GM12892 (cell line): ENCODE measurements at regions not wholly inside any gene's neighbourhood (a gene's known extent, or its start where the extent isn't known, plus 50 kb on each side); places are given as distances from the start of the nearest gene placed in this dataset.

Experiments
- POLR2A ChIP-seq: IDR thresholded peaks from 2 replicates; pipeline ENCODE4 v1.6.1; 2011; ENCODE audit warnings: low read depth, low read length, control low read depth
- POLR2AphosphoS5 ChIP-seq: IDR thresholded peaks from 2 replicates; pipeline ENCODE4 v1.6.1; 2011; ENCODE audit warnings: low read depth, low read length, control low read depth
- TAF1 ChIP-seq: IDR thresholded peaks from 2 replicates; pipeline ENCODE4 v1.6.1; 2011; ENCODE audit warnings: low read depth, mild to moderate bottlenecking, control low read depth, low read length, borderline replicate concordance

DNA sequence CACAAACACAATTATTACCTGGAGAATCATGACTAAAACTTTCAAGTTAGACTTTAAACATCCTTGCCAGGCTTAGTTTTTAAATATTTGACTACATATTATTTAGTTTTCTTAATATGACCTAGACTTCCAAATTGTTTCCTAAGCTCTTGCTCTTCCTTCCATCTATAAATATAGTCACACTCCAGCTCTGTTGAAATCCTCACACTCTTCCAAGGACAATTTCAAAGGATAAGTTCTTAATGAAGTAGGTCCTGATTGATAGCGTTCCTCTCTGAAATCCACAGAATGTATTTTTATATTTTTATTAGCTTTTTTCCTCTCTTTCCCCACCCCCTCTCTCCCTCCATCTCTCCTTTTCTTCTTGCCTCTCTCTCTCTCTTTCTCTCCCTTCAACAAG is 1074.1 kb upstream of the PCDH20 start:
- TF ChIP-seq POLR2AphosphoS5 (no peak), POLR2A (no peak), TAF1 (no peak)
